Small intestine (tissue), 7 donors: ENCODE measurements at regions not wholly inside any gene's neighbourhood (a gene's known extent, or its start where the extent isn't known, plus 50 kb on each side); places are given as distances from the start of the nearest gene placed in this dataset.
"Not testable (repeated sequence)": the region's sequence is repeated elsewhere in the genome, so short reads cannot be mapped to it uniquely, and the experiment has no call there.

Experiments used
- DNase-seq, 2 donors: peaks; one replicate each; pipeline versions ENCODE4 v3.0.0 to v3.0.0-alpha.2; 2013
- FAIRE-seq: peaks from 2 replicates; lab custom pipeline; 2012; peaks lifted over from hg19 to GRCh38; lab: Jason Lieb, UNC
- H3K27ac ChIP-seq, 3 donors: one replicate each; pipeline ENCODE4 v1.5.1; 2013; ENCODE audit warnings: low read length in 2 of 3, mild to moderate bottlenecking in 2 of 3, control low read depth in 1 of 3, inconsistent platforms in 1 of 3, low read depth in 1 of 3, moderate library complexity in 1 of 3
- H3K27me3 ChIP-seq, 3 donors: one replicate each; pipeline ENCODE4 v1.6.1; 2013; ENCODE audit warnings: low read length in 3 of 3, inconsistent platforms in 1 of 3; ENCODE audit not compliant: control insufficient read depth in 3 of 3, insufficient read depth in 3 of 3
- H3K36me3 ChIP-seq, 3 donors: one replicate each; pipeline ENCODE4 v1.6.1; 2013; ENCODE audit warnings: low read length in 3 of 3, inconsistent platforms in 1 of 3, low read depth in 1 of 3, mild to moderate bottlenecking in 1 of 3, moderate library complexity in 1 of 3; ENCODE audit not compliant: control insufficient read depth in 3 of 3, insufficient read depth in 2 of 3
- H3K4me1 ChIP-seq, 3 donors: one replicate each; pipeline ENCODE4 v1.6.1; 2013; ENCODE audit warnings: low read length in 2 of 3, inconsistent platforms in 1 of 3, low read depth in 1 of 3, mild to moderate bottlenecking in 1 of 3, moderate library complexity in 1 of 3; ENCODE audit not compliant: control insufficient read depth in 3 of 3, insufficient read depth in 2 of 3
- H3K4me3 ChIP-seq, 3 donors: one replicate each; pipeline ENCODE4 v1.5.1; 2013; ENCODE audit warnings: low read length in 3 of 3, control low read depth in 1 of 3, inconsistent platforms in 1 of 3, low read depth in 1 of 3, mild to moderate bottlenecking in 1 of 3, moderate library complexity in 1 of 3
- H3K9me3 ChIP-seq, 2 donors: one replicate each; pipeline ENCODE4 v1.6.1; 2013; ENCODE audit warnings: low read depth in 1 of 2, low read length in 1 of 2; ENCODE audit not compliant: control insufficient read depth in 2 of 2, insufficient read depth in 1 of 2
- WGBS, 3 donors: extraction: QIAGEN DNeasy Blood & Tissue Kit; methylation state at CpG; one replicate each; pipeline ENCODE4 v1.1.7; 2013; 5-methylcytosine and 5-hydroxymethylcytosine counted together
- donor health status: healthy with polysubstance abuse.
- donor health status: control.
- donor health status: control.
- donor health status: Bipolar disorder and iron deficiency.
- donor health status: healthy.

GRCh38 chr19:24002256-24002945 lies 84.6 kb upstream of the ZNF254 start:
- Histone ChIP-seq H3K27me3 (no peaks in the 10 kb centered on the region), H3K27ac (no peak overlapping the region), H3K4me1 (no peaks in the 10 kb centered on the region), H3K36me3 (no peaks in the 10 kb centered on the region), H3K9me3 (peaks cover 0 to 49% of the 10 kb centered on the region in 2 donors), H3K4me3 (no peak overlapping the region)
- no peak for FAIRE-seq
- no peak for DNase-seq
- WGBS, 3 donors: 90 to 91% (median 91%) methylated on average over 30 to 32 of the region's 32 CpGs

GRCh38 chr19:24003537-24003936 lies 83.5 kb upstream of the ZNF254 start:
- no peak overlapping the region for H3K4me3 ChIP-seq
- H3K9me3 ChIP-seq: peaks cover 0 to 38% of the 10 kb centered on the region in 2 donors
- DNase-seq (no peak), FAIRE-seq (no peak)
- no peak overlapping the region for H3K27ac ChIP-seq
- no peaks in the 10 kb centered on the region for H3K36me3 ChIP-seq
- 94 to 98% (median 95%) methylated on average over 14 to 19 of the region's 19 CpGs for WGBS, 3 donors
- no peaks in the 10 kb centered on the region for H3K27me3 ChIP-seq
- no peaks in the 10 kb centered on the region for H3K4me1 ChIP-seq

GRCh38 chr19:24004166-24004565 lies 82.8 kb upstream of the ZNF254 start:
- Histone ChIP-seq H3K4me1 (no peaks in the 10 kb centered on the region), H3K4me3 (no peak overlapping the region), H3K27ac (no peak overlapping the region), H3K27me3 (no peaks in the 10 kb centered on the region), H3K36me3 (no peaks in the 10 kb centered on the region), H3K9me3 (peaks cover 0 to 37% of the 10 kb centered on the region in 2 donors)
- FAIRE-seq (no peak), DNase-seq (no peak)
- WGBS, 3 donors: 68 to 77% (median 74%) methylated on average over 6 of the region's 6 CpGs

- H3K36me3 ChIP-seq: no peaks in the 10 kb centered on the region
- no peak overlapping the region for H3K4me3 ChIP-seq
- H3K27ac ChIP-seq: no peak overlapping the region
- H3K27me3 ChIP-seq: no peaks in the 10 kb centered on the region
- no peak for DNase-seq
- no peak for FAIRE-seq
- 70 to 72% (median 71%) methylated on average over 8 of the region's 8 CpGs for WGBS, 3 donors
- H3K9me3 ChIP-seq: no peaks in the 10 kb centered on the region
- H3K4me1 ChIP-seq: peaks cover 0 to 4% (median 0%) of the 10 kb centered on the region in 3 donors
Observed at GRCh38 chr19:24029941-24030636, 56.9 kb upstream of the ZNF254 start.

GRCh38 chr19:24032651-24033050 lies 54.3 kb upstream of the ZNF254 start:
- H3K27ac ChIP-seq: no peak overlapping the region
- H3K27me3 ChIP-seq: no peaks in the 10 kb centered on the region
- peaks cover 0 to 7% (median 0%) of the 10 kb centered on the region in 3 donors for H3K4me1 ChIP-seq
- H3K9me3 ChIP-seq: no peaks in the 10 kb centered on the region
- H3K4me3 ChIP-seq: no peak overlapping the region
- FAIRE-seq: no peak
- DNase-seq: no peak
- H3K36me3 ChIP-seq: peaks cover 0 to 4% (median under 1%) of the 10 kb centered on the region in 3 donors
- WGBS, 3 donors: 70 to 79% (median 77%) methylated on average over 15 of the region's 15 CpGs

- H3K4me1 ChIP-seq: peaks cover 0 to 7% (median 0%) of the 10 kb centered on the region in 3 donors
- WGBS, 3 donors: 0% methylated on average over 39 to 41 of the region's 41 CpGs
- peak overlapping the region; percentile 66 to 98 (median 95) for H3K27ac ChIP-seq
- peaks cover 0 to 4% (median 2%) of the 10 kb centered on the region in 3 donors for H3K36me3 ChIP-seq
- H3K27me3 ChIP-seq: no peaks in the 10 kb centered on the region
- H3K4me3 ChIP-seq: peak overlapping the region; percentile 82 to 89 (median 85)
- H3K9me3 ChIP-seq: no peaks in the 10 kb centered on the region
- FAIRE-seq: no peak
- DNase-seq: peak; percentile 91 to 94
Observed at GRCh38 chr19:24033301-24033962, 53.6 kb upstream of the ZNF254 start.

GRCh38 chr19:24033963-24034342 lies 53.0 kb upstream of the ZNF254 start:
- Histone ChIP-seq H3K9me3 (no peaks in the 10 kb centered on the region), H3K4me1 (peaks cover 0 to 8% (median 0%) of the 10 kb centered on the region in 3 donors), H3K36me3 (peaks cover 0 to 4% (median 2%) of the 10 kb centered on the region in 3 donors), H3K4me3 (peak overlapping the region; percentile 82 to 89 (median 85)), H3K27ac (peak overlapping the region; percentile 66 to 98 (median 95)), H3K27me3 (no peaks in the 10 kb centered on the region)
- FAIRE-seq (no peak), DNase-seq (peak; percentile 66 to 80)
- WGBS, 3 donors: 0 to 3% (median 0%) methylated on average over 15 of the region's 15 CpGs

- not testable (repeated sequence) for DNase-seq, FAIRE-seq
- WGBS, 3 donors: 85 to 92% (median 90%) methylated on average over 12 of the region's 12 CpGs
Observed at GRCh38 chr19:24035261-24035880, 51.6 kb upstream of the ZNF254 start.

More at GRCh38 chr19:24035261-24035880, 51.6 kb upstream of the ZNF254 start:
- Histone ChIP-seq H3K4me3 (peak overlapping the region in 2 of 3 donors; percentile 10 to 89), H3K4me1 (peaks cover 0 to 11% (median 0%) of the 10 kb centered on the region in 3 donors)
- H3K36me3 ChIP-seq, H3K9me3 ChIP-seq, H3K27me3 ChIP-seq, H3K27ac ChIP-seq: not testable (repeated sequence)
